Mucosa of descending colon (tissue), 3 donors: ENCODE measurements at regions not wholly inside any gene's neighbourhood (a gene's known extent, or its start where the extent isn't known, plus 50 kb on each side); places are given as distances from the start of the nearest gene placed in this dataset.

ENCODE experiments used
- ATAC-seq: fragments of 200-7000 bp; cut with Tn5 transposase; one replicate; pipeline ENCODE4 v1.9.1; 2020; ENCODE audit warnings: mild to moderate bottlenecking, moderate library complexity
- DNase-seq, 3 donors: peaks; one replicate each; pipeline ENCODE4 v3.0.0-alpha.2; 2020
- H3K36me3 ChIP-seq: fragments of 200-600 bp; one replicate; pipeline ENCODE4 v1.8.0; 2021; ENCODE audit warnings: low read depth, mild to moderate bottlenecking
- H3K4me1 ChIP-seq: fragments of 200-600 bp; one replicate; pipeline ENCODE4 v1.8.0; 2021; ENCODE audit warnings: low read depth, mild to moderate bottlenecking
- H3K4me3 ChIP-seq: fragments of 200-600 bp; one replicate; pipeline ENCODE4 v1.8.0; 2021; ENCODE audit warnings: mild to moderate bottlenecking
- H3K9me3 ChIP-seq: fragments of 200-600 bp; one replicate; pipeline ENCODE4 v1.8.0; 2021; ENCODE audit warnings: mild to moderate bottlenecking
- intact Hi-C, 2 donors: fragments of 100-400 bp; cut with DNase I in 1 of 2; cut with micrococcal nuclease in 1 of 2; formaldehyde crosslinking; loops; one replicate each; pipeline versions ENCODE4 v1.11.0 to v1.11.1; 2022; cut with DNase I, micrococcal nuclease
- TF ChIP-seq, protein P1 (sequence below): fragments of 200-600 bp; IDR thresholded peaks from one replicate; pipeline ENCODE4 v1.8.0; 2022; ENCODE audit warnings: antibody characterized with exemption, mild to moderate bottlenecking
- donor health status: DM: no; HTN: no; CAD: no; lungs with moderate emphysema.
- donor health status: DM: no; HTN: no; CAD: no.
- donor health status: DM: no; HTN: yes; CAD: no.

GRCh38 chr2:217118559-217119284, 258.9 kb upstream of the TNP1 start:
- H3K4me3 ChIP-seq, result no peak overlapping the region
- TF ChIP-seq, protein P1, sequence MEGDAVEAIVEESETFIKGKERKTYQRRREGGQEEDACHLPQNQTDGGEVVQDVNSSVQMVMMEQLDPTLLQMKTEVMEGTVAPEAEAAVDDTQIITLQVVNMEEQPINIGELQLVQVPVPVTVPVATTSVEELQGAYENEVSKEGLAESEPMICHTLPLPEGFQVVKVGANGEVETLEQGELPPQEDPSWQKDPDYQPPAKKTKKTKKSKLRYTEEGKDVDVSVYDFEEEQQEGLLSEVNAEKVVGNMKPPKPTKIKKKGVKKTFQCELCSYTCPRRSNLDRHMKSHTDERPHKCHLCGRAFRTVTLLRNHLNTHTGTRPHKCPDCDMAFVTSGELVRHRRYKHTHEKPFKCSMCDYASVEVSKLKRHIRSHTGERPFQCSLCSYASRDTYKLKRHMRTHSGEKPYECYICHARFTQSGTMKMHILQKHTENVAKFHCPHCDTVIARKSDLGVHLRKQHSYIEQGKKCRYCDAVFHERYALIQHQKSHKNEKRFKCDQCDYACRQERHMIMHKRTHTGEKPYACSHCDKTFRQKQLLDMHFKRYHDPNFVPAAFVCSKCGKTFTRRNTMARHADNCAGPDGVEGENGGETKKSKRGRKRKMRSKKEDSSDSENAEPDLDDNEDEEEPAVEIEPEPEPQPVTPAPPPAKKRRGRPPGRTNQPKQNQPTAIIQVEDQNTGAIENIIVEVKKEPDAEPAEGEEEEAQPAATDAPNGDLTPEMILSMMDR, result no peak
- intact Hi-C loops, result no loop called here
- no peaks in the 10 kb centered on the region for H3K36me3 ChIP-seq
- no peak for ATAC-seq
- H3K4me1 ChIP-seq, result no peaks in the 10 kb centered on the region
- DNase-seq, result no peak
- no peaks in the 10 kb centered on the region for H3K9me3 ChIP-seq

DNA sequence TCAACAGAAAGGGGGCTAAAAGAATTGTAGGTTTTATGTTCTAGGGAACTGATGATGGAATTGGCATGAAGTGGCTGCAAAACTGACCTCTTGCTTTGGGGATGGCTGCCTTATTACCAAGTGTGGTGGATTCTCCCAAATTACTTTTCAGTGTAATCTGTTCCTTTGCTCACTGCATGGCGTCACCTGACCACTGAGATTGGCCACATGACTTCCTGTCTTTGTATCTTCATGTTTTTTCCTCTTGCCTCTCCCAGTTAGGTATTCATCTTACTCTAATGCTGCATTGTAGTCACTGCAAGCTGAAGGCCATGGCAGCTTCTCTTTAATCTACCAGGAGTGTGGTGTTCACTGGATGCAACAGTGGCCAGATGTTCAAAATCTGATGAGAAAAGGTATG, 257.7 kb upstream of the TNP1 start:
- no peaks in the 10 kb centered on the region for H3K36me3 ChIP-seq
- TF ChIP-seq, protein P1, result no peak
- DNase-seq (no peak), ATAC-seq (no peak)
- no peak overlapping the region for H3K4me3 ChIP-seq
- H3K9me3 ChIP-seq, result no peaks in the 10 kb centered on the region
- H3K4me1 ChIP-seq, result no peaks in the 10 kb centered on the region
- intact Hi-C loops, result no loop called here

GRCh38 chr2:217116610-217117009, 256.7 kb upstream of the TNP1 start:
- TF ChIP-seq, protein P1, result no peak
- Histone ChIP-seq H3K4me1 (no peaks in the 10 kb centered on the region), H3K36me3 (no peaks in the 10 kb centered on the region), H3K9me3 (no peaks in the 10 kb centered on the region), H3K4me3 (no peak overlapping the region)
- intact Hi-C loops, result no loop called here
- no peak for ATAC-seq
- no peak for DNase-seq

DNA sequence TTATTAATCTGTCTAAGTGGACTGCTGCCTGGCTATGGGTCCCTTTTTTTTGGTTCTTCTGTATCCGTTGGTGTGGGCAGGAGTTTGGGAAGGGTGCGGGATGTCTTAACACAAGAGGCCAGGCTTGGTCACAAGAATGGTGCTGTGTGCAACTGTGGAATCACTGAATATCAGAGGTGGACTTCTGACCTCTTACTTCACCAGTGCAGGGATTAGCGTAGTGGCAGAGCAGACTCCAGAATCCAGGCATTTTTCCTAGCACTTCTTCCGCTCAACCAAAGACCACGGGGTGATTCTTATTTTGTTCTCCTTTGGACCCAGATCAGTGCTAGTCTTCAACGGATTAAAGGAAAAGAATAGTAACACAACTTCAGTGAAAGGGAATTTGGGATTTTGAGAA, 254.3 kb upstream of the TNP1 start:
- DNase-seq, result no peak
- Histone ChIP-seq H3K4me1 (no peaks in the 10 kb centered on the region), H3K9me3 (no peaks in the 10 kb centered on the region), H3K36me3 (no peaks in the 10 kb centered on the region), H3K4me3 (no peak overlapping the region)
- ATAC-seq, result no peak
- intact Hi-C loops, result no loop called here
- TF ChIP-seq, protein P1, result no peak

DNA sequence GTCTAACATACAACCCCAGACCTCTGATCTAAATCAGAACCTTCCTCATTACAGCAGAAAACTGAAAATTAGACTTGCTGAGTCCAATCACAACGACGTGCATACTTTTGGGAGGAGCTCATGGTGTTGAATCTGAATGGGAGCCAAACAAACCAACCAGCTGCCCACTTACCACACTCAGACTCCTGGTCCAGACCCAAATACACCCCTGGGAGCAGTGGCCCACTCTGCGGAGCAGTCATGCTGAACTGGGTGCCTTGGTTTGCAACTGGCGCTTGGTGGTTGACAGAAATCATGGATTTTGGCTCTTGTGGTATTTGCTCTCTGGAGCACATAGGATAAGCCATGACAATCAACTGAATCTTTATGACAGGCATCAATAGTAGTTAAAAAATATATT, 253.6 kb upstream of the TNP1 start:
- intact Hi-C loops, result no loop called here
- Histone ChIP-seq H3K4me3 (no peak overlapping the region), H3K36me3 (no peaks in the 10 kb centered on the region), H3K4me1 (no peaks in the 10 kb centered on the region), H3K9me3 (no peaks in the 10 kb centered on the region)
- TF ChIP-seq, protein P1, result no peak
- ATAC-seq (no peak), DNase-seq (no peak)

DNA sequence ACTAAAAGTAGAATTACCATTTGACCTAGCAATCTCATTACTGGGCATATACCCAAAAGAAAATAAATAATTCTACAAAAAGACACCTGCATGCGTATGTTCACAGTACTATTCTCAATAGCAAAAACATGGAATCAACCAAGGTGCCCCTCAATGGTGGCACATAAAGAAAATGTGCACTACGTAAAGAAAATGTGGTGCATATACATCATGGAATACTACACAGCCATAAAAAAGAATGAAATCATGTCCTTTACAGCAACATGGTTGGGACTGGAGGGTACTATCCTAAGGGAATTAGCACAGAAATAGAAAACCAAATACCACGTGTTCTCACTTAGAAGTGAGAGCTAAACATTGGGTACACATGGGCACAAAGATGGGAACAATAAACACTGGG, 250.7 kb upstream of the TNP1 start:
- no peaks in the 10 kb centered on the region for H3K36me3 ChIP-seq
- ATAC-seq (no peak), DNase-seq (no peak)
- H3K9me3 ChIP-seq, result no peaks in the 10 kb centered on the region
- intact Hi-C loops, result no loop called here
- TF ChIP-seq, protein P1, result no peak
- no peaks in the 10 kb centered on the region for H3K4me1 ChIP-seq
- H3K4me3 ChIP-seq, result no peak overlapping the region
